WTC11 (cell line): ENCODE measurements at regions not wholly inside any gene's neighbourhood (a gene's known extent, or its start where the extent isn't known, plus 50 kb on each side); places are given as distances from the start of the nearest gene placed in this dataset.

Experiments
- ATF6 ChIP-seq: sonication (generic); formaldehyde crosslinking; IDR thresholded peaks from 2 replicates; pipeline ENCODE4 v1.8.1; 2023; ENCODE audit warnings: mild to moderate bottlenecking, missing genetic modification reagents
- CREB1 ChIP-seq: sonication (generic); formaldehyde crosslinking; IDR thresholded peaks from 2 replicates; pipeline ENCODE4 v1.8.0; 2023; ENCODE audit warnings: mild to moderate bottlenecking, missing genetic modification reagents
- CTCF ChIP-seq: fragments of 200-600 bp; IDR thresholded peaks from 2 replicates; pipeline ENCODE4 v1.8.0; 2022; ENCODE audit warnings: antibody characterized with exemption
- FOXK1 ChIP-seq: sonication (generic); formaldehyde crosslinking; IDR thresholded peaks from 2 replicates; pipeline ENCODE4 v1.8.0; 2022; ENCODE audit warnings: mild to moderate bottlenecking, moderate library complexity, missing genetic modification reagents
- FOXP4 ChIP-seq: sonication (generic); formaldehyde crosslinking; IDR thresholded peaks from 2 replicates; pipeline ENCODE4 v1.8.0; 2022; ENCODE audit warnings: mild to moderate bottlenecking, missing genetic modification reagents
- GABPB1 ChIP-seq: sonication (generic); formaldehyde crosslinking; IDR thresholded peaks from 2 replicates; pipeline ENCODE4 v1.8.1; 2023; ENCODE audit warnings: mild to moderate bottlenecking, missing genetic modification reagents
- PRRX2 ChIP-seq: fragments of 250-450 bp; sonication (Bioruptor Pico); IDR thresholded peaks from 2 replicates; pipeline ENCODE4 v1.8.0; 2021; ENCODE audit warnings: mild to moderate bottlenecking
- SMAD3 ChIP-seq: sonication (generic); formaldehyde crosslinking; IDR thresholded peaks from 2 replicates; pipeline ENCODE4 v1.8.0; 2022; ENCODE audit warnings: missing genetic modification reagents, mild to moderate bottlenecking, borderline replicate concordance
- SP1 ChIP-seq: sonication (generic); formaldehyde crosslinking; conservative IDR thresholded peaks from 2 replicates; pipeline ENCODE4 v1.8.1; 2022; ENCODE audit warnings: missing genetic modification reagents
- USF1 ChIP-seq: sonication (generic); formaldehyde crosslinking; IDR thresholded peaks from 2 replicates; pipeline ENCODE4 v1.8.0; 2022; ENCODE audit warnings: mild to moderate bottlenecking, missing genetic modification reagents
- ZNF263 ChIP-seq: sonication (generic); formaldehyde crosslinking; IDR thresholded peaks from 2 replicates; pipeline ENCODE4 v1.8.1; 2022; ENCODE audit warnings: low read depth, mild to moderate bottlenecking, moderate library complexity, missing genetic modification reagents
- ZNF423 ChIP-seq: fragments of 250-450 bp; sonication (Bioruptor Pico); IDR thresholded peaks from 2 replicates; pipeline ENCODE4 v2.1.2; 2022; ENCODE audit warnings: mild to moderate bottlenecking, moderate library complexity
- ZSCAN18 ChIP-seq: fragments of 250-450 bp; sonication (Bioruptor Pico); IDR thresholded peaks from 2 replicates; pipeline ENCODE4 v2.1.2; 2022; ENCODE audit warnings: mild to moderate bottlenecking, moderate library complexity
- TF ChIP-seq, protein P1 (sequence below): sonication (generic); formaldehyde crosslinking; IDR thresholded peaks from 2 replicates; pipeline ENCODE4 v1.8.1; 2022; ENCODE audit warnings: mild to moderate bottlenecking, missing genetic modification reagents, moderate library complexity, borderline replicate concordance

- TF ChIP-seq CTCF (no peak), CREB1 (CRISPR knock-in tag) (no peak), ATF6 (CRISPR knock-in tag) (no peak), ZSCAN18 (CRISPR knock-in tag) (no peak), SP1 (CRISPR knock-in tag) (no peak), ZNF263 (CRISPR knock-in tag) (no peak), FOXP4 (no peak), FOXK1 (CRISPR knock-in tag) (no peak), ZNF423 (no peak), SMAD3 (CRISPR knock-in tag) (no peak), GABPB1 (CRISPR knock-in tag) (no peak), PRRX2 (no peak), USF1 (CRISPR knock-in tag) (no peak)
- TF ChIP-seq, protein P1, sequence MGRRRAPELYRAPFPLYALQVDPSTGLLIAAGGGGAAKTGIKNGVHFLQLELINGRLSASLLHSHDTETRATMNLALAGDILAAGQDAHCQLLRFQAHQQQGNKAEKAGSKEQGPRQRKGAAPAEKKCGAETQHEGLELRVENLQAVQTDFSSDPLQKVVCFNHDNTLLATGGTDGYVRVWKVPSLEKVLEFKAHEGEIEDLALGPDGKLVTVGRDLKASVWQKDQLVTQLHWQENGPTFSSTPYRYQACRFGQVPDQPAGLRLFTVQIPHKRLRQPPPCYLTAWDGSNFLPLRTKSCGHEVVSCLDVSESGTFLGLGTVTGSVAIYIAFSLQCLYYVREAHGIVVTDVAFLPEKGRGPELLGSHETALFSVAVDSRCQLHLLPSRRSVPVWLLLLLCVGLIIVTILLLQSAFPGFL (CRISPR knock-in tag): no peak
Observed at GRCh38 chr12:27879708-27880107, 92.8 kb downstream of the PTHLH start.
